ENCODE measurements at regions not wholly inside any gene's neighbourhood (a gene's known extent, or its start where the extent isn't known, plus 50 kb on each side); places are given as distances from the start of the nearest gene placed in this dataset.

DNA sequence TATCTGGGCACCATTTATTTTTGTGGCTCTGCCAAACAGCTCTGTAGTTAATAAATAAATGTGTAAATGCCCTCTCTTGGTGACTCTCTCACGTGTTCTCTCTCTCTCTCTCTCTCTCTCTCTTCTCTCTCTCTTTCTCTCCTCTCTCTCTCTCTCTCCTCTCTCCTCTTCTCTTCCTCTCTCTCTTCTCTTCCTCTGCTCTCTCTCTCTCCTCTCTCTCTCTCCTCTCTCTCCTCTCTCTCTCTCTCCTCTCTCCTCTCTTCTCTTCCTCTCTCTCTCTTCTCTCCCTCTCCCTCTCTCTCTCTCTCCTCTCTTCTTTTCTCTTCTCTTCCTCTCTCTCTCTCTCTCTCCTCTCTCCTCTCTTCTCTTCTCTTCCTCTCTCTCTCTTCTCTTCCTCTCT lies 145.8 kb upstream of the TMEM72 start:
- Histone ChIP-seq H3K4me2 (ENCODE audit: low read length) (no peak overlapping the region), H3K9me3 (ENCODE audit: control insufficient read depth in 1 of 2, insufficient read depth in 1 of 2, low read depth in 1 of 2, low read length in 2 of 2) (no peaks in the 10 kb centered on the region), H3K9ac (ENCODE audit: low read length) (no peak overlapping the region), H2AFZ (ENCODE audit: low read depth, low read length, poor library complexity, severe bottlenecking) (no peak overlapping the region), H3K4me3 (replicated peaks in 1 of 2; ENCODE audit: low read depth in 1 of 2, low read length in 2 of 2) (no peak overlapping the region), H3K36me3 (ENCODE audit: control insufficient read depth in 1 of 2, insufficient read depth in 2 of 2, low read length in 2 of 2) (no peaks in the 10 kb centered on the region), H3K4me1 (ENCODE audit: control insufficient read depth in 1 of 2, insufficient read depth in 2 of 2, low read length in 2 of 2) (no peaks in the 10 kb centered on the region), H3K79me2 (ENCODE audit: insufficient read depth, low read length) (no peaks in the 10 kb centered on the region), H3K27ac (ENCODE audit: low read depth, low read length) (no peak overlapping the region), H3K9me2 (ENCODE audit: insufficient read depth) (no peaks in the 10 kb centered on the region), H3K27me3 (ENCODE audit: insufficient read depth, low read length) (peaks cover 14% of the 10 kb centered on the region), H4K20me1 (ENCODE audit: insufficient read depth) (no peaks in the 10 kb centered on the region)
- CTCF ChIA-PET = no interaction called here
- BruUV-seq (replicated peaks) = no TSS peak
- TF ChIP-seq CTCF (IDR thresholded peaks at IDR 0.05 in 2 of 3, conservative IDR thresholded peaks at IDR 0.05 in 1 of 3; ENCODE audit: borderline replicate concordance in 1 of 3, insufficient read depth in 1 of 3, low read depth in 2 of 3, low read length in 2 of 3) (no peak), FOSL1 (IDR thresholded peaks at IDR 0.05; ENCODE audit: low read depth) (no peak), ZNF274 (IDR thresholded peaks at IDR 0.05; ENCODE audit: low read depth, low read length) (no peak), CBX3 (IDR thresholded peaks at IDR 0.05; ENCODE audit: low read depth) (no peak), REST (IDR thresholded peaks at IDR 0.05; ENCODE audit: low read depth) (no peak), POLR2AphosphoS5 (IDR thresholded peaks at IDR 0.05; ENCODE audit: low read depth, low read length) (no peak), SRF (IDR thresholded peaks at IDR 0.05; ENCODE audit: low read depth) (no peak), EZH2phosphoT487 (IDR thresholded peaks at IDR 0.05; ENCODE audit: borderline replicate concordance) (no peak), SP1 (IDR thresholded peaks at IDR 0.05; ENCODE audit: low read depth) (no peak), EGR1 (IDR thresholded peaks at IDR 0.05; ENCODE audit: low read depth) (no peak), ZBTB33 (IDR thresholded peaks at IDR 0.05; ENCODE audit: extremely low read depth, insufficient replicate concordance, low read length) (no peak), ATF3 (IDR thresholded peaks at IDR 0.05) (no peak), CEBPB (IDR thresholded peaks at IDR 0.05; ENCODE audit: low read depth) (no peak), SIN3A (IDR thresholded peaks at IDR 0.05; ENCODE audit: low read depth) (no peak), POLR2A (IDR thresholded peaks at IDR 0.05; ENCODE audit: borderline replicate concordance, extremely low read depth, insufficient read depth, insufficient read length) (no peak), TCF7L2 (IDR thresholded peaks at IDR 0.05; ENCODE audit: borderline replicate concordance, extremely low read depth, insufficient read depth, insufficient read length) (no peak), JUND (IDR thresholded peaks at IDR 0.05) (no peak), YY1 (IDR thresholded peaks at IDR 0.05; ENCODE audit: extremely low read depth, insufficient replicate concordance, low read depth, low read length) (no peak), RAD21 (IDR thresholded peaks at IDR 0.05; ENCODE audit: low read depth) (no peak)
- POLR2A ChIA-PET = no interaction called here
- no peak for ATAC-seq
- no peak for DNase-seq (ENCODE audit: low read depth, low spot score)
- RAD21 ChIA-PET (ENCODE audit: low non-redundant PET in 1 of 2, low total read pairs in 2 of 2, uncharacterized antibody in 2 of 2, unreplicated experiment in 2 of 2) = no interaction called here
- intact Hi-C loops (cut with micrococcal nuclease) = no loop called here

Measured in HCT116 (cell line).